RWPE2 (cell line): ENCODE measurements at regions not wholly inside any gene's neighbourhood (a gene's known extent, or its start where the extent isn't known, plus 50 kb on each side); places are given as distances from the start of the nearest gene placed in this dataset.
A peak's percentile ranks its signal among the peaks of the same experiment; 100 is the strongest.

Experiments
- ATAC-seq: fragments of 200-7000 bp; cut with Tn5 transposase; 3 replicates; pipeline ENCODE4 v1.9.1; 2021; ENCODE audit warnings: low read depth
- DNase-seq: peaks from one replicate; pipeline ENCODE4 v3.0.0-alpha.2; 2020; ENCODE audit warnings: low spot score
- H3K27ac ChIP-seq: fragments of 450-650 bp; 2 replicates; pipeline ENCODE4 v1.5.1; 2017; ENCODE audit warnings: mild to moderate bottlenecking; ENCODE audit not compliant: poor library complexity, severe bottlenecking
- H3K27me3 ChIP-seq: fragments of 250-450 bp; sonication (Bioruptor Pico); 2 replicates; pipeline ENCODE4 v1.5.1; 2021; ENCODE audit warnings: mild to moderate bottlenecking, moderate library complexity; ENCODE audit not compliant: insufficient read depth, poor library complexity, severe bottlenecking
- H3K36me3 ChIP-seq: fragments of 250-450 bp; sonication (Bioruptor Pico); 2 replicates; pipeline ENCODE4 v1.5.1; 2020; ENCODE audit warnings: low read depth, mild to moderate bottlenecking, moderate library complexity
- H3K4me1 ChIP-seq: fragments of 250-450 bp; sonication (Bioruptor Pico); 2 replicates; pipeline ENCODE4 v1.5.1; 2021; ENCODE audit warnings: mild to moderate bottlenecking, moderate library complexity; ENCODE audit not compliant: insufficient read depth, poor library complexity, severe bottlenecking
- H3K4me3 ChIP-seq: fragments of 250-450 bp; sonication (Bioruptor Pico); 2 replicates; pipeline ENCODE4 v1.5.1; 2021; ENCODE audit warnings: mild to moderate bottlenecking, moderate library complexity; ENCODE audit not compliant: severe bottlenecking
- H3K9me3 ChIP-seq: fragments of 250-450 bp; sonication (Bioruptor Pico); 2 replicates; pipeline ENCODE4 v1.5.1; 2021; ENCODE audit warnings: mild to moderate bottlenecking, moderate library complexity; ENCODE audit not compliant: severe bottlenecking
- TF ChIP-seq, protein P1 (sequence below): fragments of 450-650 bp; IDR thresholded peaks from one replicate; pipeline ENCODE4 v1.5.1; 2017; ENCODE audit warnings: mild to moderate bottlenecking, moderate library complexity; ENCODE audit not compliant: poor library complexity, severe bottlenecking

DNA sequence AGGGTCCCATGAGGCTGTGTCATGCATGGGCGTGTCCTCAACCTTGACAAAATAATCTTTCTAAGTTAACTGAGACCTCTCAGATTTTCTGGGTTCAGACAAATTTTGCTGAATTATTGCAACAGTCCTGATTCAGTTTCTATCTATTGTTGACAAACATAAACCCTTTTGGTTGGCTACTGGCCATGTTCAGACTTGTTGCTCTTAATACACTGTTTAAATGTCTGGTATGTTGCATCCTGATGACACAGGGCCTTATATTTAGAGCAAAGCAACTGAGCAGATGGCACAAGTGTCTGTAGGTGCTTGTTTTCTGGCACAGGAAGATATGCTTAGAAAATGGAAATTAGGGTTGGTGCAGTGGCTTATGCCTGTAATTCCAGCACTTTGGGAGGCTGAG is 456.9 kb upstream of the USP9Y start:
- TF ChIP-seq, protein P1, sequence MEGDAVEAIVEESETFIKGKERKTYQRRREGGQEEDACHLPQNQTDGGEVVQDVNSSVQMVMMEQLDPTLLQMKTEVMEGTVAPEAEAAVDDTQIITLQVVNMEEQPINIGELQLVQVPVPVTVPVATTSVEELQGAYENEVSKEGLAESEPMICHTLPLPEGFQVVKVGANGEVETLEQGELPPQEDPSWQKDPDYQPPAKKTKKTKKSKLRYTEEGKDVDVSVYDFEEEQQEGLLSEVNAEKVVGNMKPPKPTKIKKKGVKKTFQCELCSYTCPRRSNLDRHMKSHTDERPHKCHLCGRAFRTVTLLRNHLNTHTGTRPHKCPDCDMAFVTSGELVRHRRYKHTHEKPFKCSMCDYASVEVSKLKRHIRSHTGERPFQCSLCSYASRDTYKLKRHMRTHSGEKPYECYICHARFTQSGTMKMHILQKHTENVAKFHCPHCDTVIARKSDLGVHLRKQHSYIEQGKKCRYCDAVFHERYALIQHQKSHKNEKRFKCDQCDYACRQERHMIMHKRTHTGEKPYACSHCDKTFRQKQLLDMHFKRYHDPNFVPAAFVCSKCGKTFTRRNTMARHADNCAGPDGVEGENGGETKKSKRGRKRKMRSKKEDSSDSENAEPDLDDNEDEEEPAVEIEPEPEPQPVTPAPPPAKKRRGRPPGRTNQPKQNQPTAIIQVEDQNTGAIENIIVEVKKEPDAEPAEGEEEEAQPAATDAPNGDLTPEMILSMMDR = no peak
- ATAC-seq (peak; percentile 55; the same call in 2 of the 3 replicates), DNase-seq (no peak)
- no peak overlapping the region for H3K4me3 ChIP-seq
- no peaks in the 10 kb centered on the region for H3K36me3 ChIP-seq
- no peaks in the 10 kb centered on the region for H3K9me3 ChIP-seq
- H3K27me3 ChIP-seq = no peaks in the 10 kb centered on the region
- H3K27ac ChIP-seq = no peak overlapping the region
- H3K4me1 ChIP-seq = peaks cover 7% of the 10 kb centered on the region

DNA sequence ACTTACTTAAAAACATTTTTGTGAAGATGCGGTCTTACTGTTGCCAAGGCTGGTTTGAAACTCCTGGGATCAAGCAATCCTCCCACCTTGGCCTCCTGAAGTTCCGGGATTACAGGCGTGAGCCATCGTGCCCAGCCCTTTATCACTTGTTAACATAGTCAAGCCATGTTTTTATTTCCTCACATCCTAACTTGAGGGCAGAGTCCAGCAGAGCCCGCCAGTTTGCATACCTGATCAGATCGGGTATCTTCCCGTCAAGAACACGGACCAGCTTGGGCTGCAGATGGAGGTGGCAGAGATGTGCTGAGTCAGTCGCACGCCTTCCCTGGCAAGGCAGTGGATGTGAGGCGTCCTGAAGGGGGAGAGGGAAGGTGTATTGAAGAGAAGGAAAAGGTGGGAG is 447.3 kb upstream of the USP9Y start:
- H3K27me3 ChIP-seq = no peaks in the 10 kb centered on the region

DNA sequence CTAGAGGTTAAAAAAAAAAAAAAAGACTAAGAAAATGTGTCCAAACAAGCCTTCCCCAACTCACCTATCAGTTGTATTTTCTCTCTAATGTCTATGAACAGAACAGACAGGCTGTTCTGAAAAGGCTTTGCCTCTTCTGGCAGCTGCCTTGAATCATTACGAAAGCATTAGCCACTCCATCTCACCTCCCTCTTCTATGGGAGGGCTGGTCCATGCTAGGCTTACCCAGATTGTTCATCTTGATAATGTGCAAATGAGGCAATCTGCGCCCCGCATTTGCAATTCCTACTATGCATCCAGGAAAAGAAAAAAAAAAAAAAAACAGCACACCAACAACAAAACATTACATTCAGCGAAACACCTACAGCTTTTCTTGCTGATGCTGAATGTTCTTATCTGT is 429.9 kb upstream of the USP9Y start:
- Histone ChIP-seq H3K4me1 (no peaks in the 10 kb centered on the region), H3K4me3 (no peak overlapping the region), H3K27me3 (no peaks in the 10 kb centered on the region), H3K9me3 (no peaks in the 10 kb centered on the region), H3K27ac (no peak overlapping the region), H3K36me3 (no peaks in the 10 kb centered on the region)
- DNase-seq (no peak), ATAC-seq (no peak)
- TF ChIP-seq, protein P1 = no peak

More for the DNA sequence above, 447.3 kb upstream of the USP9Y start:
- H3K9me3 ChIP-seq = no peaks in the 10 kb centered on the region
- ATAC-seq (no peak), DNase-seq (no peak)
- no peaks in the 10 kb centered on the region for H3K4me1 ChIP-seq
- no peaks in the 10 kb centered on the region for H3K36me3 ChIP-seq
- TF ChIP-seq, protein P1 = no peak
- H3K27ac ChIP-seq = no peak overlapping the region
- no peak overlapping the region for H3K4me3 ChIP-seq

DNA sequence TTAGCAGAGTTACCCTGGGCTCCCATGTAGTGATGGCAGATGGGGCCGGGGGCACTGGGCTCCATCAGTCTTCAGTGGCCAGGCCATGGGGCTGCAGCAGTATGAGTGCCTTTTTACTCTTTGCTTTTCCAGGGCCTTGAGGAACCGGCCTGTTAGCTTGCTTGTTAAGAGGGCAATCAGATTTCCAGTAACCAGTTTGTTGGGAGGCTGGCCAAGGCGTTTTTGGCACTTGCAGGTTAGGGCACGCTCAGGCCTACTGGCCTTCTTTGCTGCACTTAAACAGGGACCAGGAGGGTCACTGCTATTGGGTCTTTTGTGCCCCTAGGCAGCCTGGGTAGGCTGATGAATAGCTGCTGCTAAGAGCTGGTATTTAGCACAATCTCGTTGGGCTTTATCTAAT is 415.4 kb upstream of the USP9Y start:
- no peak for DNase-seq
- ATAC-seq = no peak
- no peaks in the 10 kb centered on the region for H3K27me3 ChIP-seq
- no peaks in the 10 kb centered on the region for H3K4me1 ChIP-seq
- H3K9me3 ChIP-seq = no peaks in the 10 kb centered on the region
- TF ChIP-seq, protein P1 = no peak
- no peaks in the 10 kb centered on the region for H3K36me3 ChIP-seq
- no peak overlapping the region for H3K27ac ChIP-seq
- no peak overlapping the region for H3K4me3 ChIP-seq

DNA sequence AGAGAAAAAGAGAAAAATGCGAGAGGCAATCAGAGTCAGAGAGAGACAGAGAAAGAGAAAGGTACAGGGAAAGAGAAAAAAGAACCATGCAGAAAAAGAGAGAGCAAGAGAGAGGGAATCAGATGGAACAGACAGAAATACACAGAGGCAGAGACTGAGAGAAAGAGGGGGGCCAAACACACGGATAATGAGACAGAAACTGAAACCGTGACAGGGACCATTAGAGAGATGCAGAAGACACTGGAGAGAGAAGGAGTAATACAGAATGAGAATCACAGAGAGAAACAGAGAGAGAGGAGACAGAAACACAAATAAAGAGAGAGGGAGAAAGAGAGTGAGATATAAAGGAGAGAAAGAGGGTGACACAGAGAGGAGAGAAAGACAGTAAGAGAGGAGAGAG is 412.1 kb upstream of the USP9Y start:
- Histone ChIP-seq H3K27me3 (no peaks in the 10 kb centered on the region), H3K4me1 (no peaks in the 10 kb centered on the region), H3K4me3 (no peak overlapping the region), H3K27ac (no peak overlapping the region), H3K9me3 (no peaks in the 10 kb centered on the region), H3K36me3 (no peaks in the 10 kb centered on the region)
- DNase-seq (no peak), ATAC-seq (no peak)
- TF ChIP-seq, protein P1 = no peak
